IMR-90 (cell line): ENCODE measurements at regions not wholly inside any gene's neighbourhood (a gene's known extent, or its start where the extent isn't known, plus 50 kb on each side); places are given as distances from the start of the nearest gene placed in this dataset.

Experiments
- ATAC-seq: fragments of 200-7000 bp; cut with Tn5 transposase; 2 replicates; pipeline ENCODE4 v1.9.1; 2020; ENCODE audit warnings: low read depth, mild to moderate bottlenecking, moderate library complexity
- BruUV-seq: library from RNA; stranded (reverse); fragments of 400-500 nt; replicated peaks from 2 replicates; lab custom pipeline; 2021; lab: Mats Ljungman, UMichigan
- CTCF ChIA-PET: fragments of 300-600 bp; formaldehyde crosslinking; extraction: SDS; loops from one replicate; lab custom pipeline; 2021; ENCODE audit warnings: antibody characterized with exemption; lab: Yijun Ruan, JAX
- POLR2A ChIA-PET: fragments of 300-600 bp; sonication (Branson Sonifier 250); formaldehyde crosslinking; loops from one replicate; lab custom pipeline; 2022; ENCODE audit warnings: antibody characterized with exemption; ENCODE audit not compliant: unreplicated experiment; lab: Charles Lee
- DNase-seq: peaks from one replicate; pipeline ENCODE4 v3.0.0; 2013
- H2AFZ ChIP-seq: replicated peaks from 2 replicates; pipeline ENCODE3; 2013; ENCODE audit warnings: low read length, mild to moderate bottlenecking; ENCODE audit not compliant: poor library complexity
- H2AK5ac ChIP-seq: 2 replicates; pipeline ENCODE4 v1.6.1; 2013; ENCODE audit warnings: low read depth, low read length, inconsistent platforms
- H2AK9ac ChIP-seq: replicated peaks from 2 replicates; pipeline ENCODE3; 2013; ENCODE audit warnings: mild to moderate bottlenecking, low read depth, low read length, moderate library complexity; ENCODE audit not compliant: poor library complexity
- H2BK120ac ChIP-seq: 2 replicates; pipeline ENCODE4 v1.6.1; 2013; ENCODE audit warnings: low read depth, low read length, inconsistent platforms
- H2BK15ac ChIP-seq: 3 replicates; pipeline ENCODE4 v1.6.1; 2013; ENCODE audit warnings: low read depth, low read length, inconsistent platforms
- H2BK20ac ChIP-seq: 2 replicates; pipeline ENCODE4 v1.6.1; 2013; ENCODE audit warnings: low read depth, mild to moderate bottlenecking, inconsistent platforms, low read length, moderate library complexity
- H2BK5ac ChIP-seq: 2 replicates; pipeline ENCODE4 v1.6.1; 2013; ENCODE audit warnings: mild to moderate bottlenecking, low read depth, low read length, inconsistent platforms; ENCODE audit not compliant: poor library complexity, severe bottlenecking
- H3K14ac ChIP-seq: replicated peaks from 2 replicates; pipeline ENCODE4 v1.6.1; 2013; ENCODE audit warnings: low read depth, low read length, inconsistent platforms
- H3K18ac ChIP-seq: 2 replicates; pipeline ENCODE4 v1.6.1; 2013; ENCODE audit warnings: low read depth, low read length, control low read depth
- H3K23ac ChIP-seq: 2 replicates; pipeline ENCODE4 v1.6.1; 2013; ENCODE audit warnings: low read depth, low read length, inconsistent platforms
- H3K27ac ChIP-seq: 2 replicates; pipeline ENCODE4 v1.5.1; 2013; ENCODE audit warnings: mild to moderate bottlenecking, control low read depth, low read length; ENCODE audit not compliant: insufficient read depth
- H3K27me3 ChIP-seq: 2 replicates; pipeline ENCODE4 v1.6.1; 2013; ENCODE audit warnings: low read length; ENCODE audit not compliant: control insufficient read depth, insufficient read depth
- H3K36me3 ChIP-seq: 2 replicates; pipeline ENCODE4 v1.6.1; 2013; ENCODE audit warnings: low read length, mixed read lengths; ENCODE audit not compliant: control insufficient read depth, insufficient read depth
- H3K4ac ChIP-seq: 2 replicates; pipeline ENCODE4 v1.6.1; 2013; ENCODE audit warnings: low read depth, low read length, inconsistent platforms
- H3K4me1 ChIP-seq: 2 replicates; pipeline ENCODE4 v1.6.1; 2013; ENCODE audit warnings: low read length, mixed read lengths; ENCODE audit not compliant: control insufficient read depth, insufficient read depth
- H3K4me2 ChIP-seq: 2 replicates; pipeline ENCODE4 v1.6.1; 2013; ENCODE audit warnings: low read depth, mild to moderate bottlenecking, control low read depth, low read length, moderate library complexity
- H3K4me3 ChIP-seq: 2 replicates; pipeline ENCODE4 v1.5.1; 2013; ENCODE audit warnings: low read depth, mild to moderate bottlenecking, control low read depth, low read length, moderate library complexity; ENCODE audit not compliant: insufficient read depth
- H3K56ac ChIP-seq: 2 replicates; pipeline ENCODE4 v1.6.1; 2013; ENCODE audit warnings: low read length, inconsistent platforms; ENCODE audit not compliant: insufficient read depth; ENCODE audit errors: extremely low read depth
- H3K79me1 ChIP-seq, 2 experiments: 2 replicates each; pipeline ENCODE4 v1.6.1; 2013; ENCODE audit warnings: low read length in 2 of 2, inconsistent platforms in 1 of 2, low read depth in 1 of 2
- H3K9ac ChIP-seq: 2 replicates; pipeline ENCODE4 v1.6.1; 2013; ENCODE audit warnings: low read depth, low read length, control low read depth
- H3K9me1 ChIP-seq: 2 replicates; pipeline ENCODE4 v1.6.1; 2013; ENCODE audit warnings: low read length, inconsistent platforms; ENCODE audit not compliant: insufficient read depth
- H3K9me3 ChIP-seq: 2 replicates; pipeline ENCODE4 v1.6.1; 2013; ENCODE audit warnings: low read length; ENCODE audit not compliant: control insufficient read depth, insufficient read depth
- H4K20me1 ChIP-seq: 2 replicates; pipeline ENCODE4 v1.6.1; 2013; ENCODE audit warnings: low read length, inconsistent platforms; ENCODE audit not compliant: insufficient read depth
- H4K5ac ChIP-seq: 2 replicates; pipeline ENCODE4 v1.6.1; 2013; ENCODE audit warnings: mild to moderate bottlenecking, low read depth, low read length, control low read depth
- H4K8ac ChIP-seq, 2 experiments: 2 replicates each; pipeline ENCODE4 v1.6.1; 2013; ENCODE audit warnings: low read depth in 2 of 2, low read length in 2 of 2, control low read depth in 1 of 2, inconsistent platforms in 1 of 2
- H4K91ac ChIP-seq: 2 replicates; pipeline ENCODE4 v1.6.1; 2013; ENCODE audit warnings: low read depth, low read length, inconsistent platforms; ENCODE audit not compliant: insufficient read depth
- BHLHE40 ChIP-seq: fragments of 150-350 bp; IDR thresholded peaks from 2 replicates; pipeline ENCODE4 v1.6.1; 2016; ENCODE audit warnings: mild to moderate bottlenecking, low read depth, low read length
- CEBPB ChIP-seq: IDR thresholded peaks from 2 replicates; pipeline ENCODE4 v1.6.1; 2012; ENCODE audit warnings: low read depth, low read length, improper control_type of control experiment
- CHD1 ChIP-seq: IDR thresholded peaks from 2 replicates; pipeline ENCODE4 v1.6.1; 2012; ENCODE audit warnings: low read depth, low read length, improper control_type of control experiment
- CTCF ChIP-seq: conservative IDR thresholded peaks from 2 replicates; pipeline ENCODE4 v1.5.1; 2012; ENCODE audit warnings: mild to moderate bottlenecking, low read depth, low read length, improper control_type of control experiment
- MAFK ChIP-seq: IDR thresholded peaks from 2 replicates; pipeline ENCODE4 v1.6.1; 2012; ENCODE audit warnings: low read depth, low read length, improper control_type of control experiment
- MAZ ChIP-seq: IDR thresholded peaks from 2 replicates; pipeline ENCODE4 v1.6.1; 2012; ENCODE audit warnings: low read depth, mild to moderate bottlenecking, low read length, improper control_type of control experiment, moderate library complexity, borderline replicate concordance
- MXI1 ChIP-seq: IDR thresholded peaks from 2 replicates; pipeline ENCODE4 v1.6.1; 2012; ENCODE audit warnings: low read depth, mild to moderate bottlenecking, low read length, moderate library complexity, borderline replicate concordance
- NFE2L2 ChIP-seq: fragments of 150-350 bp; IDR thresholded peaks from 2 replicates; pipeline ENCODE4 v1.6.1; 2016; ENCODE audit warnings: low read depth, mild to moderate bottlenecking, low read length
- POLR2A ChIP-seq: IDR thresholded peaks from 2 replicates; pipeline ENCODE4 v1.6.1; 2012; ENCODE audit warnings: mild to moderate bottlenecking, low read depth, low read length
- RAD21 ChIP-seq: IDR thresholded peaks from 2 replicates; pipeline ENCODE4 v1.6.1; 2012; ENCODE audit warnings: low read length, improper control_type of control experiment
- RCOR1 ChIP-seq: IDR thresholded peaks from 2 replicates; pipeline ENCODE4 v1.6.1; 2012; ENCODE audit warnings: mild to moderate bottlenecking, low read length, improper control_type of control experiment; ENCODE audit not compliant: insufficient replicate concordance
- RFX5 ChIP-seq: IDR thresholded peaks from 2 replicates; pipeline ENCODE4 v1.8.0; 2012; ENCODE audit warnings: low read depth, mild to moderate bottlenecking, low read length, moderate library complexity
- SMC3 ChIP-seq: fragments of 150-350 bp; IDR thresholded peaks from 2 replicates; pipeline ENCODE4 v1.6.1; 2016; ENCODE audit warnings: low read depth, mild to moderate bottlenecking, antibody characterized with exemption, low read length, moderate library complexity
- WGBS, 2 experiments: methylation state at CpG; one replicate each; pipeline versions ENCODE4 v1.1.5 to v1.1.7; 2013; ENCODE audit warnings: missing lambda C conversion rate in 2 of 2; ENCODE audit not compliant: insufficient read length in 1 of 2; ENCODE audit errors: extremely low coverage in 2 of 2; 5-methylcytosine and 5-hydroxymethylcytosine counted together
- dilution Hi-C: fragments of 300-500 bp; cut with HindIII; formaldehyde crosslinking; loops from one replicate; pipeline ENCODE4 v1.14.3; 2018; ENCODE audit warnings: low sequenced_read_pairs; ENCODE audit not compliant: unreplicated experiment
- in situ Hi-C: fragments of 300-500 bp; cut with MboI; formaldehyde crosslinking; loops from 3 replicates; pipeline ENCODE4 v1.14.3; 2019; ENCODE audit warnings: low sequenced_read_pairs, inconsistent platforms, mixed read lengths
- intact Hi-C: fragments of 100-400 bp; cut with micrococcal nuclease; formaldehyde crosslinking; loops from 2 replicates; pipeline ENCODE4 v1.10.0; 2022

GRCh38 chr10:121217331-121217730 is 366.2 kb downstream of the WDR11 start:
- Histone ChIP-seq H3K27me3 (no peaks in the 10 kb centered on the region), H3K79me1 (no peaks in the 10 kb centered on the region), H3K18ac (no peak overlapping the region), H3K23ac (no peak overlapping the region), H2BK15ac (no peak overlapping the region), H3K9me3 (peaks cover 33% of the 10 kb centered on the region), H2AFZ (no peak overlapping the region), H3K4me1 (no peaks in the 10 kb centered on the region), H2AK9ac (no peak overlapping the region), H2BK20ac (no peak overlapping the region), H3K36me3 (no peaks in the 10 kb centered on the region), H4K20me1 (no peaks in the 10 kb centered on the region), H3K56ac (no peak overlapping the region), H3K9me1 (no peaks in the 10 kb centered on the region), H2AK5ac (no peak overlapping the region), H4K8ac (no peak overlapping the region), H3K27ac (no peak overlapping the region), H3K4me3 (no peak overlapping the region), H3K9ac (no peak overlapping the region), H2BK120ac (no peak overlapping the region), H4K5ac (no peak overlapping the region), H3K4ac (no peak overlapping the region), H3K4me2 (no peak overlapping the region), H4K91ac (no peak overlapping the region), H2BK5ac (no peak overlapping the region), H3K14ac (no peak overlapping the region)
- intact Hi-C loops (no loop called here), dilution Hi-C loops (no loop called here), in situ Hi-C loops (no loop called here)
- WGBS, 2 experiments: 30% methylated on average over 2 of the region's 7 CpGs; no CpG with 5 or more reads in 1 of the 2 experiments
- BruUV-seq: no TSS peak
- ChIA-PET CTCF (no interaction called here), POLR2A (no interaction called here)
- ATAC-seq: no peak
- no peak for DNase-seq
- no peak for TF ChIP-seq CEBPB
- TF ChIP-seq CHD1: no peak
- no peak for TF ChIP-seq MXI1
- no peak for TF ChIP-seq RFX5
- TF ChIP-seq BHLHE40: no peak
- TF ChIP-seq MAZ: no peak
- TF ChIP-seq MAFK: no peak
- TF ChIP-seq RCOR1: no peak
- TF ChIP-seq NFE2L2: no peak
- TF ChIP-seq RAD21: no peak
- TF ChIP-seq SMC3: no peak
- TF ChIP-seq POLR2A: no peak
- TF ChIP-seq CTCF: no peak
